ENCODE measurements at regions not wholly inside any gene's neighbourhood (a gene's known extent, or its start where the extent isn't known, plus 50 kb on each side); places are given as distances from the start of the nearest gene placed in this dataset.

GRCh38 chr4:108567831-108568230 lies 52.5 kb upstream of the RPL34 start:
- no peak for DNase-seq (ENCODE audit: low read depth in 2 of 2)

GRCh38 chr4:108561116-108561515 lies 59.3 kb upstream of the RPL34 start:
- DNase-seq (ENCODE audit: low read depth in 2 of 2) = no peak

- DNase-seq (ENCODE audit: low read depth in 2 of 2) = peak; percentile 48 to 84
These were observed 59.8 kb upstream of the RPL34 start for GRCh38 chr4:108560616-108561015.

- no peak for DNase-seq (ENCODE audit: low read depth in 2 of 2)
These were observed 60.5 kb upstream of the RPL34 start for GRCh38 chr4:108559911-108560310.

- peak in 1 of 2 donors; percentile 11 for DNase-seq (ENCODE audit: low read depth in 2 of 2)
These were observed 61.1 kb upstream of the RPL34 start for GRCh38 chr4:108559068-108559793.

GRCh38 chr4:108556588-108557200 lies 63.7 kb upstream of the RPL34 start:
- no peak for DNase-seq (ENCODE audit: low read depth in 2 of 2)

- DNase-seq (ENCODE audit: low read depth in 2 of 2) = no peak
These were observed 64.2 kb upstream of the RPL34 start for GRCh38 chr4:108556166-108556565.

GRCh38 chr4:108555701-108556100 lies 64.7 kb upstream of the RPL34 start:
- no peak for DNase-seq (ENCODE audit: low read depth in 2 of 2)

GRCh38 chr4:108547682-108548081 lies 72.7 kb upstream of the RPL34 start:
- no peak for DNase-seq (ENCODE audit: low read depth in 2 of 2)

GRCh38 chr4:108546728-108547127 lies 73.6 kb upstream of the RPL34 start:
- DNase-seq (ENCODE audit: low read depth in 2 of 2) = no peak

GRCh38 chr4:108544481-108544880 lies 75.9 kb upstream of the RPL34 start:
- DNase-seq (ENCODE audit: low read depth in 2 of 2) = no peak

GRCh38 chr4:108543359-108543968 lies 76.9 kb upstream of the RPL34 start:
- DNase-seq (ENCODE audit: low read depth in 2 of 2) = no peak

GRCh38 chr4:108540536-108540935 lies 79.8 kb upstream of the RPL34 start:
- DNase-seq (ENCODE audit: low read depth in 2 of 2) = no peak

- DNase-seq (ENCODE audit: low read depth in 2 of 2) = peak in 1 of 2 donors; percentile 46
These were observed 83.8 kb upstream of the RPL34 start for GRCh38 chr4:108536577-108536976.

- DNase-seq (ENCODE audit: low read depth in 2 of 2) = peak; percentile 44 to 60
These were observed 84.6 kb upstream of the RPL34 start for GRCh38 chr4:108535757-108536156.

- DNase-seq (ENCODE audit: low read depth in 2 of 2) = no peak
These were observed 86.5 kb upstream of the RPL34 start for GRCh38 chr4:108533876-108534275.

- peak in 1 of 2 donors; percentile 32 for DNase-seq (ENCODE audit: low read depth in 2 of 2)
These were observed 87.0 kb upstream of the RPL34 start for GRCh38 chr4:108533245-108533844.

GRCh38 chr4:108532738-108533137 lies 87.6 kb upstream of the RPL34 start:
- DNase-seq (ENCODE audit: low read depth in 2 of 2) = no peak

GRCh38 chr4:108532187-108532586 lies 88.2 kb upstream of the RPL34 start:
- DNase-seq (ENCODE audit: low read depth in 2 of 2) = no peak

- DNase-seq (ENCODE audit: low read depth in 2 of 2) = peak; percentile 36 to 85
These were observed 88.9 kb upstream of the RPL34 start for GRCh38 chr4:108531461-108531860.

- DNase-seq (ENCODE audit: low read depth in 2 of 2) = peak in 1 of 2 donors; percentile 67
These were observed 90.1 kb upstream of the RPL34 start for GRCh38 chr4:108529984-108530905.
